ENCODE measurements at regions not wholly inside any gene's neighbourhood (a gene's known extent, or its start where the extent isn't known, plus 50 kb on each side); places are given as distances from the start of the nearest gene placed in this dataset.
A peak's percentile ranks its signal among the peaks of the same experiment; 100 is the strongest.

DNA sequence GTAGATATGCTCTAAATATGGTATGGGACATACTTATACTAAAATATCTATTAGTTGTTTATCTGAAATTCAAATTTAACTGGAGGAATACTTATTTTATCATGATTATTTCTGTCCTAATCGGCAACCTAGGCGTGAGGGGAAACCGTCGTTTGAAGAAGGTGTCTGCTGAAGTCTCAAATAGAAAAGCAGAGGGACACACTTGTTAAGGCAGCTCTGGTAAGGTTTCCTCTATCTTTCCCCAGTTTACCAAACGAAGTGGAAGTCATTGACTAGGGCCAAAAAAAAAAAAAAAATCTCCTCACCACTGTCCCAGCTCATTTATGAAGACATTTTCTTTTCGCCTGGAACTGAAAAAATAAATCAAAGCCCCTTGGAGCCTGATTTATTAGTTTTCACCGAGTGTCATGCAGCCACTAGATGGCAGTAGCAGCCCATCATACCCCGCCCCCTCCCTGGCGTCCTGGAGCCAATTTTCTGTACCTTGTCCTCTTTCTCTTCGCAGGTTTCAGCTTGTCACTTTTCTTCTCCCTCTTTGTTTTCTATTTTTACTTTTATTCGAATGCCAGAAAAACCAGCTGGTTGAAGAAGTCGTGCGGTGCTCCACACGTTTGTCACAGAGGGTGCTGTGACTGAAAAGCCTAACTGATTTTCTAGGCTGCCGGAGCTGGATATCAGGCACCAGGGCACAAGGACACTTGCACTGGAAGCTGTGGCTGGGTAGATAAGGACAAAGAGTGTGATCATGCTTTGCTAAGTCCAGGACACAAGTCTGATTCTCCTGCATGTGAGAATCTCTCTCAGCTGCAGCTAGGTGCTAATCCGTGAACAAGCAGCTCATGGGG, 238.7 kb downstream of the ZPLD1 start:
- TF ChIP-seq, protein P1, sequence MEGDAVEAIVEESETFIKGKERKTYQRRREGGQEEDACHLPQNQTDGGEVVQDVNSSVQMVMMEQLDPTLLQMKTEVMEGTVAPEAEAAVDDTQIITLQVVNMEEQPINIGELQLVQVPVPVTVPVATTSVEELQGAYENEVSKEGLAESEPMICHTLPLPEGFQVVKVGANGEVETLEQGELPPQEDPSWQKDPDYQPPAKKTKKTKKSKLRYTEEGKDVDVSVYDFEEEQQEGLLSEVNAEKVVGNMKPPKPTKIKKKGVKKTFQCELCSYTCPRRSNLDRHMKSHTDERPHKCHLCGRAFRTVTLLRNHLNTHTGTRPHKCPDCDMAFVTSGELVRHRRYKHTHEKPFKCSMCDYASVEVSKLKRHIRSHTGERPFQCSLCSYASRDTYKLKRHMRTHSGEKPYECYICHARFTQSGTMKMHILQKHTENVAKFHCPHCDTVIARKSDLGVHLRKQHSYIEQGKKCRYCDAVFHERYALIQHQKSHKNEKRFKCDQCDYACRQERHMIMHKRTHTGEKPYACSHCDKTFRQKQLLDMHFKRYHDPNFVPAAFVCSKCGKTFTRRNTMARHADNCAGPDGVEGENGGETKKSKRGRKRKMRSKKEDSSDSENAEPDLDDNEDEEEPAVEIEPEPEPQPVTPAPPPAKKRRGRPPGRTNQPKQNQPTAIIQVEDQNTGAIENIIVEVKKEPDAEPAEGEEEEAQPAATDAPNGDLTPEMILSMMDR (IDR thresholded peaks at IDR 0.05), result peak; percentile 59 to 84 (median 76)
- TF ChIP-seq POLR2A (IDR thresholded peaks at IDR 0.05), result no peak
